ENCODE measurements at regions not wholly inside any gene's neighbourhood (a gene's known extent, or its start where the extent isn't known, plus 50 kb on each side); places are given as distances from the start of the nearest gene placed in this dataset.

DNA sequence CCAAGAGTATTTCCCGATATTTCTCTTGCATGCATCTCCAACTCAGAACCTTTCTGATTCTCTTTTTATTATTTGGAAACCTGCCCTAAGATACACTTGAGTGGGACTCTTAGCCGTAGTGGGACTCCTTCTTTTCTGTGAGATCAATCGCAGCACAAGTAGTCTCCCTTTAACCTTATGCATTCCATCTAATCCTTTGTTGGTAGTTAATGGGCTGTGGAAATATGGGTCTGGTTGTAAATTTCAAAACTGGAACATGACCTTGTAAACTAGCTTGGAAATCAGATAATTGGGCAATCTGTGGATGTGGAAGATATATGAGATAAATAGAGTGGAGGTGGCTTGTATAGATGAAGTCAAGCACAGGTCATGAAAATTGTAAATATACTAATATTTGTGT lies 350.0 kb downstream of the NDFIP2 start:
- Histone ChIP-seq H3K9ac (ENCODE audit: extremely low read depth, insufficient read length, low read length) (no peak overlapping the region), H3K23me2 (ENCODE audit: insufficient read length, low read depth, low read length, poor library complexity, severe bottlenecking) (no peaks in the 10 kb centered on the region), H3K56ac (ENCODE audit: insufficient read length, low read depth, low read length) (no peak overlapping the region), H3K23ac (ENCODE audit: insufficient read length, low read depth, low read length) (no peak overlapping the region), H2AK5ac (ENCODE audit: insufficient read length, low read length) (no peak overlapping the region), H3K27ac (ENCODE audit: insufficient read length, low read depth, low read length) (no peak overlapping the region), H3T11ph (ENCODE audit: low read length) (no peak overlapping the region), H2AFZ (ENCODE audit: low read length) (no peak overlapping the region), H2BK5ac (ENCODE audit: insufficient read length, low read length) (no peak overlapping the region), H3K79me2 (ENCODE audit: insufficient read depth, low read length) (no peaks in the 10 kb centered on the region), H4K8ac (replicated peaks; ENCODE audit: insufficient read length, low read depth, low read length) (no peak overlapping the region), H3K4me2 (ENCODE audit: insufficient read depth, insufficient read length, low read length) (no peak overlapping the region), H2BK15ac (ENCODE audit: low read depth, low read length) (no peak overlapping the region), H4K5ac (ENCODE audit: insufficient read length, low read depth, low read length) (no peak overlapping the region), H3K14ac (ENCODE audit: insufficient read depth, low read length) (no peak overlapping the region), H3K9me3 (ENCODE audit: control insufficient read depth, low read depth, low read length) (no peaks in the 10 kb centered on the region), H3K18ac (ENCODE audit: insufficient read length, low read depth, low read length) (no peak overlapping the region), H2BK20ac (ENCODE audit: low read depth, low read length, poor library complexity, severe bottlenecking) (no peak overlapping the region), H3K4ac (ENCODE audit: low read depth, low read length) (no peak overlapping the region), H3K27me3 (ENCODE audit: insufficient read depth, low read length) (no peaks in the 10 kb centered on the region), H2BK12ac (ENCODE audit: insufficient read length, low read depth, low read length) (no peak overlapping the region), H3K79me1 (ENCODE audit: insufficient read depth, low read depth, low read length, poor library complexity, severe bottlenecking) (no peaks in the 10 kb centered on the region), H4K20me1 (ENCODE audit: control insufficient read depth, insufficient read depth, insufficient read length) (no peaks in the 10 kb centered on the region), H2BK120ac (ENCODE audit: low read depth, low read length, poor library complexity, severe bottlenecking) (no peak overlapping the region), H4K91ac (ENCODE audit: insufficient read length, low read depth, low read length) (no peak overlapping the region), H3K4me1 (ENCODE audit: insufficient read depth, low read length) (no peaks in the 10 kb centered on the region)
- Mint-ChIP-seq H3K9me3 (no peaks in the 10 kb centered on the region; a peak in 2 of 5 replicates), H3K4me1 (peaks cover 0 to 2% of the 10 kb centered on the region in 2 experiments; a peak in 1 of 4 replicates), H3K27me3 (ENCODE audit: low read depth) (no peaks in the 10 kb centered on the region), H3K4me3 (no peak overlapping the region), H3K36me3 (ENCODE audit: insufficient read depth in 1 of 3, low read depth in 3 of 3) (no peaks in the 10 kb centered on the region; a peak in 1 of 7 replicates), H3K27ac (no peak overlapping the region)
- no peak for DNase-seq
- WGBS (ENCODE audit: extremely low coverage, insufficient read length, low lambda C conversion rate) = no CpG with 5 or more reads among the region's 3 CpGs
- no peak for TF ChIP-seq CTCF (conservative IDR thresholded peaks at IDR 0.05)
